ENCODE measurements at regions not wholly inside any gene's neighbourhood (a gene's known extent, or its start where the extent isn't known, plus 50 kb on each side); places are given as distances from the start of the nearest gene placed in this dataset.

DNA sequence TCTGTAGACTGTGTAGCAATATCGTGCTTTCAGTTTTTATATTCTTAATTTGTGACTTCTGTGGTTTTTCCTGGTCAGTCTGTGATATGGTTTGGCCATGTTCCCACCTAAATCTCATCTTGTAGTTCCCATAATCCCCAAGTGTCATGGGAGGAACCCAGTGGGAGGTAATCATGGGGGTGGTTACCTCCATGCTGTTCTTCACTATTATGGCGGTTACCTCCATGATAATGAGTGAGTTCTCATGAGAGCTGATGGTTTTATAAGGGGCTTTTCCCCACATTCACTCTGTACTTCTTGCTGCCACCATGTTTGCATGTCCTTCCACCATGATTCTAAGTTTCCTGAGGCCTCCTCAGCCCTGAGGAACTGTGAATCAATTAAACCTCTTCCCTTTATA is 169.8 kb downstream of the LEPR start:
- no peak overlapping the region for H3K4me2 ChIP-seq (ENCODE audit: control insufficient read depth, extremely low read depth, insufficient read depth, low read depth, low read length)
- no peaks in the 10 kb centered on the region for H3K4me1 ChIP-seq (ENCODE audit: control insufficient read depth, extremely low read depth, insufficient read depth, low read length)
- no peaks in the 10 kb centered on the region for H3K27me3 ChIP-seq (ENCODE audit: control insufficient read depth, extremely low read depth, insufficient read depth, low read length)
- TF ChIP-seq EZH2 (IDR thresholded peaks at IDR 0.05; ENCODE audit: low read length) = no peak
- TF ChIP-seq, protein P1, sequence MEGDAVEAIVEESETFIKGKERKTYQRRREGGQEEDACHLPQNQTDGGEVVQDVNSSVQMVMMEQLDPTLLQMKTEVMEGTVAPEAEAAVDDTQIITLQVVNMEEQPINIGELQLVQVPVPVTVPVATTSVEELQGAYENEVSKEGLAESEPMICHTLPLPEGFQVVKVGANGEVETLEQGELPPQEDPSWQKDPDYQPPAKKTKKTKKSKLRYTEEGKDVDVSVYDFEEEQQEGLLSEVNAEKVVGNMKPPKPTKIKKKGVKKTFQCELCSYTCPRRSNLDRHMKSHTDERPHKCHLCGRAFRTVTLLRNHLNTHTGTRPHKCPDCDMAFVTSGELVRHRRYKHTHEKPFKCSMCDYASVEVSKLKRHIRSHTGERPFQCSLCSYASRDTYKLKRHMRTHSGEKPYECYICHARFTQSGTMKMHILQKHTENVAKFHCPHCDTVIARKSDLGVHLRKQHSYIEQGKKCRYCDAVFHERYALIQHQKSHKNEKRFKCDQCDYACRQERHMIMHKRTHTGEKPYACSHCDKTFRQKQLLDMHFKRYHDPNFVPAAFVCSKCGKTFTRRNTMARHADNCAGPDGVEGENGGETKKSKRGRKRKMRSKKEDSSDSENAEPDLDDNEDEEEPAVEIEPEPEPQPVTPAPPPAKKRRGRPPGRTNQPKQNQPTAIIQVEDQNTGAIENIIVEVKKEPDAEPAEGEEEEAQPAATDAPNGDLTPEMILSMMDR (optimal IDR thresholded peaks at IDR 0.05 in 1 of 3, IDR thresholded peaks at IDR 0.05 in 1 of 3, conservative IDR thresholded peaks at IDR 0.05 in 1 of 3; ENCODE audit: extremely low read depth in 1 of 3, insufficient read depth in 2 of 3, low read length in 3 of 3) = no peak
- FAIRE-seq (no peak), DNase-seq (ENCODE audit: low read depth, low spot score) (no peak)
- H3K9me1 ChIP-seq (ENCODE audit: control insufficient read depth, extremely low read depth, insufficient read depth, low read length) = no peaks in the 10 kb centered on the region
- no peaks in the 10 kb centered on the region for H4K20me1 ChIP-seq (ENCODE audit: control insufficient read depth, extremely low read depth, insufficient read depth, low read length)
- H3K9ac ChIP-seq (ENCODE audit: control insufficient read depth, extremely low read depth, insufficient read depth, low read length) = no peak overlapping the region
- no peaks in the 10 kb centered on the region for H3K79me2 ChIP-seq (ENCODE audit: control insufficient read depth, insufficient read depth, low read length)
- no peaks in the 10 kb centered on the region for H3K9me3 ChIP-seq (ENCODE audit: control insufficient read depth, low read depth, low read length)
- H3K27ac ChIP-seq (ENCODE audit: control insufficient read depth, insufficient read depth, low read length) = no peak overlapping the region
- H3K4me3 ChIP-seq (ENCODE audit: control insufficient read depth in 2 of 3, extremely low read depth in 1 of 3, insufficient read depth in 2 of 3, low read depth in 1 of 3, low read length in 3 of 3) = no peak overlapping the region
- no peak overlapping the region for H2AFZ ChIP-seq (ENCODE audit: control insufficient read depth, low read length)
- dilution Hi-C loops (cut with MboI; ENCODE audit: extremely low pct_ligation_motif_present, low sequenced_read_pairs) = no loop called here
- H3K36me3 ChIP-seq (ENCODE audit: control insufficient read depth in 2 of 2, extremely low read depth in 1 of 2, insufficient read depth in 2 of 2, low read length in 2 of 2) = no peaks in the 10 kb centered on the region

DNA sequence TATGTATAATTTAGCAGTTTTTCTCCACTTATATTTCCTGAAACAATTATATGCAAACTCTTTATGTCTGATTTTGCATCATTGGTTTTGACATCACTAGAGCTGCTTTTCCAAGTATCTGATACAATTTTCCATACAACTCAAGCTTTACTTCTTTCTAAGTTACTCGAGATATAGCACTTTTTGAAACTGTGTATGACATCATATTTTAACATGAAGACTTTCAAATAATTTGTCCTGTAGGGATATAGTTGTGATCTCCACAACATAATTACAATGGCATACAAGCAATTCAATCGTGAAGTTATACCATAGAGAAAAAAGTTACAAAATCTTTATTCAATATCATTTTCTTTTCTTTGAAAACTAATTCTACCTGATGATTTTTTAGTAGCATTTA is 173.0 kb downstream of the LEPR start:
- Histone ChIP-seq H3K9ac (ENCODE audit: control insufficient read depth, extremely low read depth, insufficient read depth, low read length) (no peak overlapping the region), H3K4me1 (ENCODE audit: control insufficient read depth, extremely low read depth, insufficient read depth, low read length) (no peaks in the 10 kb centered on the region), H3K4me2 (ENCODE audit: control insufficient read depth, extremely low read depth, insufficient read depth, low read depth, low read length) (no peak overlapping the region), H4K20me1 (ENCODE audit: control insufficient read depth, extremely low read depth, insufficient read depth, low read length) (no peaks in the 10 kb centered on the region), H2AFZ (ENCODE audit: control insufficient read depth, low read length) (no peak overlapping the region), H3K4me3 (ENCODE audit: control insufficient read depth in 2 of 3, extremely low read depth in 1 of 3, insufficient read depth in 2 of 3, low read depth in 1 of 3, low read length in 3 of 3) (no peak overlapping the region), H3K79me2 (ENCODE audit: control insufficient read depth, insufficient read depth, low read length) (no peaks in the 10 kb centered on the region), H3K9me3 (ENCODE audit: control insufficient read depth, low read depth, low read length) (no peaks in the 10 kb centered on the region), H3K27me3 (ENCODE audit: control insufficient read depth, extremely low read depth, insufficient read depth, low read length) (no peaks in the 10 kb centered on the region), H3K9me1 (ENCODE audit: control insufficient read depth, extremely low read depth, insufficient read depth, low read length) (no peaks in the 10 kb centered on the region), H3K27ac (ENCODE audit: control insufficient read depth, insufficient read depth, low read length) (no peak overlapping the region), H3K36me3 (ENCODE audit: control insufficient read depth in 2 of 2, extremely low read depth in 1 of 2, insufficient read depth in 2 of 2, low read length in 2 of 2) (no peaks in the 10 kb centered on the region)
- dilution Hi-C loops (cut with MboI; ENCODE audit: extremely low pct_ligation_motif_present, low sequenced_read_pairs) = no loop called here
- TF ChIP-seq, protein P1 (optimal IDR thresholded peaks at IDR 0.05 in 1 of 3, IDR thresholded peaks at IDR 0.05 in 1 of 3, conservative IDR thresholded peaks at IDR 0.05 in 1 of 3; ENCODE audit: extremely low read depth in 1 of 3, insufficient read depth in 2 of 3, low read length in 3 of 3) = no peak
- TF ChIP-seq EZH2 (IDR thresholded peaks at IDR 0.05; ENCODE audit: low read length) = no peak
- FAIRE-seq = no peak
- DNase-seq (ENCODE audit: low read depth, low spot score) = no peak
